Panc1 (cell line): ENCODE measurements at regions not wholly inside any gene's neighbourhood (a gene's known extent, or its start where the extent isn't known, plus 50 kb on each side); places are given as distances from the start of the nearest gene placed in this dataset.

Source experiments
- ATAC-seq: fragments of 200-7000 bp; cut with Tn5 transposase; 2 replicates; pipeline ENCODE4 v1.9.1; 2020; ENCODE audit warnings: mild to moderate bottlenecking, moderate library complexity
- BruUV-seq: library from RNA; stranded (reverse); fragments of 400-500 nt; replicated peaks from 2 replicates; lab custom pipeline; 2021; lab: Mats Ljungman, UMichigan
- CTCF ChIA-PET: fragments of 300-600 bp; sonication (Branson Sonifier 250); formaldehyde crosslinking; loops from one replicate; lab custom pipeline; 2022; ENCODE audit warnings: antibody characterized with exemption; lab: Charles Lee
- POLR2A ChIA-PET: fragments of 300-600 bp; sonication (Branson Sonifier 250); formaldehyde crosslinking; loops from one replicate; lab custom pipeline; 2022; ENCODE audit warnings: antibody characterized with exemption; lab: Charles Lee
- DNase-seq: peaks from one replicate; pipeline ENCODE4 v3.0.0-alpha.2; 2010; ENCODE audit warnings: low read depth, low spot score
- H3K27ac ChIP-seq: 2 replicates; pipeline ENCODE4 v1.5.1; 2011; ENCODE audit warnings: mild to moderate bottlenecking, low read length, inconsistent platforms
- H3K27me3 ChIP-seq: fragments of 200-500 bp; sonication (Bioruptor generic); 2 replicates; pipeline ENCODE4 v1.6.0; 2014; ENCODE audit warnings: low read length, inconsistent platforms; ENCODE audit not compliant: control insufficient read depth, insufficient read depth
- H3K36me3 ChIP-seq: fragments of 200-500 bp; sonication (Bioruptor generic); 2 replicates; pipeline ENCODE4 v1.5.1; 2014; ENCODE audit warnings: inconsistent platforms, mild to moderate bottlenecking, low read length, moderate library complexity; ENCODE audit not compliant: control insufficient read depth, insufficient read depth
- H3K4me1 ChIP-seq: 2 replicates; pipeline ENCODE4 v1.5.1; 2011; ENCODE audit warnings: inconsistent platforms, mild to moderate bottlenecking, low read length, moderate library complexity; ENCODE audit not compliant: control insufficient read depth, insufficient read depth
- H3K4me3 ChIP-seq, 2 experiments: 2 replicates each; pipeline ENCODE4 v1.5.1; 2011 to 2012; ENCODE audit warnings: low read depth in 2 of 2, low read length in 2 of 2, mild to moderate bottlenecking in 2 of 2, inconsistent platforms in 1 of 2, moderate library complexity in 1 of 2
- H3K9me3 ChIP-seq: fragments of 200-500 bp; sonication (Bioruptor generic); 2 replicates; pipeline ENCODE4 v1.5.1; 2014; ENCODE audit warnings: low read depth, mild to moderate bottlenecking, inconsistent platforms, low read length, moderate library complexity; ENCODE audit not compliant: control insufficient read depth, insufficient read depth
- CTCF ChIP-seq: fragments of 450-650 bp; IDR thresholded peaks from 2 replicates; pipeline ENCODE4 v1.5.1; 2017; ENCODE audit warnings: mild to moderate bottlenecking
- POLR2AphosphoS5 ChIP-seq: IDR thresholded peaks from 2 replicates; pipeline ENCODE4 v1.6.1; 2012; ENCODE audit warnings: mild to moderate bottlenecking, low read depth, low read length, moderate library complexity
- SIN3A ChIP-seq: IDR thresholded peaks from 2 replicates; pipeline ENCODE4 v1.6.1; 2012; ENCODE audit warnings: low read depth, mild to moderate bottlenecking, low read length, moderate library complexity, borderline replicate concordance; ENCODE audit not compliant: insufficient read depth
- TCF7L2 ChIP-seq: IDR thresholded peaks from 2 replicates; pipeline ENCODE4 v1.6.1; 2011; ENCODE audit warnings: mild to moderate bottlenecking, low read depth, low read length, inconsistent platforms
- in situ Hi-C: cut with HindIII; loops from 2 replicates; pipeline ENCODE4 v1.10.0; 2016; ENCODE audit warnings: low sequenced_read_pairs, low pct_unique_long_range_greater_than_20kb
- intact Hi-C: fragments of 100-400 bp; cut with micrococcal nuclease; formaldehyde crosslinking; loops from one replicate; pipeline ENCODE4 v1.10.0; 2022; ENCODE audit not compliant: unreplicated experiment
- TF ChIP-seq, protein P1 (sequence below), 2 experiments: IDR thresholded peaks; 2 replicates each; pipeline ENCODE4 v1.6.1; 2011 to 2012; ENCODE audit warnings: low read depth in 2 of 2, control low read depth in 1 of 2, low read length in 1 of 2, mild to moderate bottlenecking in 1 of 2, moderate library complexity in 1 of 2; ENCODE audit not compliant: insufficient read depth in 1 of 2

DNA sequence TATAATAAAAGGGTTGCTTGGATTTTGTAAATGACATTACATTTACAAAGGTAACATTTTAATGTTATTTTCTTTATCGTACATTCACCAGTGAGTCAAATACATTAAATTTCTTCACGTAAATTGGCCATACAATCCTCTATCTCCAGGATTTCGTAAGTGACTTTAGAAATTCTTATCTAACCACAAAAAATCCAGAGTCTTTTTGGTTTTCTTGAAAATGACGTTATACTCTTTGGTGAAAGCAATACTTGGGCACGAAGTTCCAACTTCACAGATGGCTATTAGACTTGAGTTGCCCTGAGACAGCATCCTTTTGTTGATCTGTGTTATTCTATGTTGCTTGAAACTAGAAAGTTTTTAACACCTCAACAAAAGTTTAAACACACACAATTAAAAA, 87.4 kb upstream of the CDH10 start:
- no peak for DNase-seq
- Histone ChIP-seq H3K4me1 (no peaks in the 10 kb centered on the region), H3K9me3 (no peaks in the 10 kb centered on the region), H3K36me3 (no peaks in the 10 kb centered on the region), H3K4me3 (no peak overlapping the region), H3K27me3 (no peaks in the 10 kb centered on the region), H3K27ac (no peak overlapping the region)
- ATAC-seq: no peak
- intact Hi-C loops: no loop called here
- TF ChIP-seq POLR2AphosphoS5 (no peak), SIN3A (no peak), CTCF (no peak), TCF7L2 (no peak)
- TF ChIP-seq, protein P1, sequence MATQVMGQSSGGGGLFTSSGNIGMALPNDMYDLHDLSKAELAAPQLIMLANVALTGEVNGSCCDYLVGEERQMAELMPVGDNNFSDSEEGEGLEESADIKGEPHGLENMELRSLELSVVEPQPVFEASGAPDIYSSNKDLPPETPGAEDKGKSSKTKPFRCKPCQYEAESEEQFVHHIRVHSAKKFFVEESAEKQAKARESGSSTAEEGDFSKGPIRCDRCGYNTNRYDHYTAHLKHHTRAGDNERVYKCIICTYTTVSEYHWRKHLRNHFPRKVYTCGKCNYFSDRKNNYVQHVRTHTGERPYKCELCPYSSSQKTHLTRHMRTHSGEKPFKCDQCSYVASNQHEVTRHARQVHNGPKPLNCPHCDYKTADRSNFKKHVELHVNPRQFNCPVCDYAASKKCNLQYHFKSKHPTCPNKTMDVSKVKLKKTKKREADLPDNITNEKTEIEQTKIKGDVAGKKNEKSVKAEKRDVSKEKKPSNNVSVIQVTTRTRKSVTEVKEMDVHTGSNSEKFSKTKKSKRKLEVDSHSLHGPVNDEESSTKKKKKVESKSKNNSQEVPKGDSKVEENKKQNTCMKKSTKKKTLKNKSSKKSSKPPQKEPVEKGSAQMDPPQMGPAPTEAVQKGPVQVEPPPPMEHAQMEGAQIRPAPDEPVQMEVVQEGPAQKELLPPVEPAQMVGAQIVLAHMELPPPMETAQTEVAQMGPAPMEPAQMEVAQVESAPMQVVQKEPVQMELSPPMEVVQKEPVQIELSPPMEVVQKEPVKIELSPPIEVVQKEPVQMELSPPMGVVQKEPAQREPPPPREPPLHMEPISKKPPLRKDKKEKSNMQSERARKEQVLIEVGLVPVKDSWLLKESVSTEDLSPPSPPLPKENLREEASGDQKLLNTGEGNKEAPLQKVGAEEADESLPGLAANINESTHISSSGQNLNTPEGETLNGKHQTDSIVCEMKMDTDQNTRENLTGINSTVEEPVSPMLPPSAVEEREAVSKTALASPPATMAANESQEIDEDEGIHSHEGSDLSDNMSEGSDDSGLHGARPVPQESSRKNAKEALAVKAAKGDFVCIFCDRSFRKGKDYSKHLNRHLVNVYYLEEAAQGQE (IDR thresholded peaks at IDR 0.05; ENCODE audit: insufficient read depth in 1 of 2, low read depth in 2 of 2, low read length in 1 of 2): no peak
- in situ Hi-C loops: no loop called here
- POLR2A ChIA-PET: no interaction called here
- BruUV-seq: no TSS peak
- CTCF ChIA-PET: no interaction called here

GRCh38 chr5:24720743-24721142, 76.0 kb upstream of the CDH10 start:
- H3K4me1 ChIP-seq: no peaks in the 10 kb centered on the region
- BruUV-seq: no TSS peak
- H3K27ac ChIP-seq: no peak overlapping the region
- in situ Hi-C loops: no loop called here
- DNase-seq (no peak), ATAC-seq (no peak)
- intact Hi-C loops: no loop called here
- no peaks in the 10 kb centered on the region for H3K27me3 ChIP-seq
- no peak overlapping the region for H3K4me3 ChIP-seq
- H3K9me3 ChIP-seq: no peaks in the 10 kb centered on the region
- H3K36me3 ChIP-seq: no peaks in the 10 kb centered on the region
- CTCF ChIA-PET: no interaction called here
- POLR2A ChIA-PET: no interaction called here
- TF ChIP-seq TCF7L2 (no peak), POLR2AphosphoS5 (no peak), SIN3A (no peak), CTCF (no peak)
- TF ChIP-seq, protein P1 (IDR thresholded peaks at IDR 0.05; ENCODE audit: insufficient read depth in 1 of 2, low read depth in 2 of 2, low read length in 1 of 2): no peak
